ENCODE measurements at regions not wholly inside any gene's neighbourhood (a gene's known extent, or its start where the extent isn't known, plus 50 kb on each side); places are given as distances from the start of the nearest gene placed in this dataset.

GRCh38 chr12:45138609-45139008, 77.3 kb upstream of the ANO6 start (continued):
- no peak for TF ChIP-seq E2F8 (IDR thresholded peaks at IDR 0.05; ENCODE audit: low read depth, partially characterized antibody)
- TF ChIP-seq MAX (IDR thresholded peaks at IDR 0.05; ENCODE audit: low read depth, low read length), result no peak
- no peak for TF ChIP-seq HDAC2 (IDR thresholded peaks at IDR 0.05)
- TF ChIP-seq YY1 (IDR thresholded peaks at IDR 0.05; ENCODE audit: low read depth, low read length), result no peak
- no peak for TF ChIP-seq TBL1XR1 (IDR thresholded peaks at IDR 0.05; ENCODE audit: low read depth, low read length)
- TF ChIP-seq FOXK2 (IDR thresholded peaks at IDR 0.05), result no peak

- FAIRE-seq (no peak), ATAC-seq (no peak), DNase-seq (ENCODE audit: low read depth, low spot score) (no peak)
- Histone ChIP-seq H3K36me3 (ENCODE audit: control insufficient read depth in 2 of 2, insufficient read depth in 2 of 2, low read length in 1 of 2) (no peaks in the 10 kb centered on the region), H4K20me1 (ENCODE audit: control insufficient read depth, insufficient read depth) (no peaks in the 10 kb centered on the region), H3K4me1 (ENCODE audit: control insufficient read depth, insufficient read depth, low read length) (no peaks in the 10 kb centered on the region), H3K4me2 (ENCODE audit: control insufficient read depth, insufficient read depth) (no peak overlapping the region), H3K9me3 (replicated peaks; ENCODE audit: control insufficient read depth, insufficient read depth, low read length) (peaks cover 10% of the 10 kb centered on the region; the same call in 1 of the 3 replicates), H2AFZ (ENCODE audit: control insufficient read depth, low read depth, low read length) (no peak overlapping the region), H3K27me3 (replicated peaks in 1 of 2; ENCODE audit: control insufficient read depth in 2 of 2, insufficient read depth in 2 of 2, low read length in 1 of 2) (no peaks in the 10 kb centered on the region; a peak in 1 of 4 replicates), H3K4me3 (no peak overlapping the region), H3K9ac (ENCODE audit: control insufficient read depth, insufficient read depth, low read length) (no peak overlapping the region), H3K27ac (ENCODE audit: control insufficient read depth, insufficient read depth) (no peak overlapping the region), H3K79me2 (ENCODE audit: control insufficient read depth, insufficient read depth, low read length) (no peaks in the 10 kb centered on the region)
- in situ Hi-C loops (cut with MboI), result no loop called here
- POLR2A ChIA-PET, result no interaction called here
- 0% methylated on average over 1 of the region's 1 CpG for WGBS (ENCODE audit: insufficient coverage, insufficient replicate concordance, low lambda C conversion rate, missing lambda C conversion rate)
- TF ChIP-seq NR2C2 (IDR thresholded peaks at IDR 0.05; ENCODE audit: borderline replicate concordance, control insufficient read depth, insufficient read length, low read depth), result no peak
- no peak for TF ChIP-seq STAT1 (conservative IDR thresholded peaks at IDR 0.05)
- no peak for TF ChIP-seq USF1 (IDR thresholded peaks at IDR 0.05; ENCODE audit: borderline replicate concordance, extremely low read length, insufficient read depth, low read depth, low read length)
- no peak for TF ChIP-seq NFXL1 (IDR thresholded peaks at IDR 0.05; ENCODE audit: borderline replicate concordance)
- no peak for TF ChIP-seq MEF2B (IDR thresholded peaks at IDR 0.05; ENCODE audit: partially characterized antibody, poor library complexity, severe bottlenecking)
- no peak for TF ChIP-seq NBN (IDR thresholded peaks at IDR 0.05)
- TF ChIP-seq SUZ12 (IDR thresholded peaks at IDR 0.05; ENCODE audit: unreplicated experiment), result no peak
- TF ChIP-seq SRF (IDR thresholded peaks at IDR 0.05; ENCODE audit: low read depth in 2 of 2, low read length in 2 of 2), result no peak
- no peak for TF ChIP-seq BCL3 (IDR thresholded peaks at IDR 0.05; ENCODE audit: borderline replicate concordance, insufficient read depth, low read depth, low read length, poor library complexity, severe bottlenecking)
- TF ChIP-seq RBBP5 (conservative IDR thresholded peaks at IDR 0.05), result no peak
- no peak for TF ChIP-seq CBX3 (IDR thresholded peaks at IDR 0.05; ENCODE audit: borderline replicate concordance, low read depth)
- no peak for TF ChIP-seq POLR2AphosphoS2 (IDR thresholded peaks at IDR 0.05; ENCODE audit: low read depth, low read length)
- CTCF ChIA-PET, result no interaction called here
- SMC1A ChIA-PET (ENCODE audit: uncharacterized antibody, unreplicated experiment), result no interaction called here
- intact Hi-C loops (cut with micrococcal nuclease; ENCODE audit: unreplicated experiment), result no loop called here
- RAD21 ChIA-PET (ENCODE audit: unreplicated experiment), result no interaction called here
- no TSS peak for BruUV-seq (replicated peaks)
Observed at GRCh38 chr12:45148006-45148405, 67.9 kb upstream of the ANO6 start.
